Gastrocnemius medialis (tissue), 4 donors: ENCODE measurements at regions not wholly inside any gene's neighbourhood (a gene's known extent, or its start where the extent isn't known, plus 50 kb on each side); places are given as distances from the start of the nearest gene placed in this dataset.

Source experiments
- CTCF ChIP-seq, 5 experiments: fragments of 450-650 bp in 3 of 5; fragments of 200-600 bp in 2 of 5; sonication (generic) in 2 of 5; IDR thresholded peaks in 4 of 5; conservative IDR thresholded peaks in 1 of 5; 1 replicate in 4 of 5; 2 replicates in 1 of 5; pipeline ENCODE4 v1.5.1; 2016 to 2019; ENCODE audit warnings: antibody characterized with exemption in 5 of 5, mild to moderate bottlenecking in 3 of 5, moderate library complexity in 3 of 5
- POLR2A ChIP-seq, 2 donors: fragments of 450-650 bp; IDR thresholded peaks; one replicate each; pipeline ENCODE4 v1.6.1; 2017; ENCODE audit warnings: antibody characterized with exemption in 2 of 2, mild to moderate bottlenecking in 2 of 2, moderate library complexity in 2 of 2

- TF ChIP-seq POLR2A (IDR thresholded peaks at IDR 0.05), result no peak
- no peak for TF ChIP-seq CTCF (IDR thresholded peaks at IDR 0.05 in 4 of 5, conservative IDR thresholded peaks at IDR 0.05 in 1 of 5)
These were observed 472.1 kb upstream of the SEMA3A start for GRCh38 chr7:84666651-84667050.
